HEK293 (cell line): ENCODE measurements at regions not wholly inside any gene's neighbourhood (a gene's known extent, or its start where the extent isn't known, plus 50 kb on each side); places are given as distances from the start of the nearest gene placed in this dataset.

Experiments
- KLF16 ChIP-seq: fragments of 450-650 bp; formaldehyde crosslinking; IDR thresholded peaks from 2 replicates; pipeline ENCODE4 v1.5.1; 2017; ENCODE audit warnings: missing biosample characterization, missing genetic modification characterization
- YY1 ChIP-seq: fragments of 450-650 bp; formaldehyde crosslinking; IDR thresholded peaks from 2 replicates; pipeline ENCODE4 v1.5.1; 2018; ENCODE audit warnings: missing biosample characterization, missing genetic modification characterization
- TF ChIP-seq, protein P1 (sequence below): fragments of 450-650 bp; formaldehyde crosslinking; IDR thresholded peaks from 2 replicates; pipeline ENCODE4 v1.5.1; 2016; ENCODE audit warnings: missing biosample characterization, missing genetic modification characterization
- TF ChIP-seq, protein P2 (sequence below): fragments of 450-650 bp; IDR thresholded peaks from 2 replicates; pipeline ENCODE4 v1.5.1; 2018; ENCODE audit warnings: missing biosample characterization, missing genetic modification characterization

DNA sequence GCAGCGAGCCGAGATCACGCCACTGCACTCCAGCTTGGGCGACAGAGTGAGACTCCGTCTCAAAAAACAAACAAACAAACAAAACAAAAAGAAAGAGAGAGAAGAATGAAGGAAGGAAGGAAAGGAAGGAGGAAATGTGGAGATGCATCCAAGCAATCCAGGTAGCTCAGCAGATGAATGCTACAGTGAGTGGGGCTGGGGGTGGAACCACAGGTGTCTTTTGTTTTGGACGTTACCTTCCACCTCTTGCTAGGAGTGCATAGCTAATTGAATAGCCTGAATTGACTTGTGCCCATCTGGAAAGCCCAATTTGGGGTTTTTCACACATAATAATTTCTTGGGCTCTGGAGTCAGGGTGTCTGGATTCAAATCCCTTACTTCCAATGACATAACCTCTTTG is 66.0 kb upstream of the GTF3A start:
- TF ChIP-seq, protein P1, sequence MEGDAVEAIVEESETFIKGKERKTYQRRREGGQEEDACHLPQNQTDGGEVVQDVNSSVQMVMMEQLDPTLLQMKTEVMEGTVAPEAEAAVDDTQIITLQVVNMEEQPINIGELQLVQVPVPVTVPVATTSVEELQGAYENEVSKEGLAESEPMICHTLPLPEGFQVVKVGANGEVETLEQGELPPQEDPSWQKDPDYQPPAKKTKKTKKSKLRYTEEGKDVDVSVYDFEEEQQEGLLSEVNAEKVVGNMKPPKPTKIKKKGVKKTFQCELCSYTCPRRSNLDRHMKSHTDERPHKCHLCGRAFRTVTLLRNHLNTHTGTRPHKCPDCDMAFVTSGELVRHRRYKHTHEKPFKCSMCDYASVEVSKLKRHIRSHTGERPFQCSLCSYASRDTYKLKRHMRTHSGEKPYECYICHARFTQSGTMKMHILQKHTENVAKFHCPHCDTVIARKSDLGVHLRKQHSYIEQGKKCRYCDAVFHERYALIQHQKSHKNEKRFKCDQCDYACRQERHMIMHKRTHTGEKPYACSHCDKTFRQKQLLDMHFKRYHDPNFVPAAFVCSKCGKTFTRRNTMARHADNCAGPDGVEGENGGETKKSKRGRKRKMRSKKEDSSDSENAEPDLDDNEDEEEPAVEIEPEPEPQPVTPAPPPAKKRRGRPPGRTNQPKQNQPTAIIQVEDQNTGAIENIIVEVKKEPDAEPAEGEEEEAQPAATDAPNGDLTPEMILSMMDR (tag by site-specific recombination): no peak
- TF ChIP-seq, protein P2, sequence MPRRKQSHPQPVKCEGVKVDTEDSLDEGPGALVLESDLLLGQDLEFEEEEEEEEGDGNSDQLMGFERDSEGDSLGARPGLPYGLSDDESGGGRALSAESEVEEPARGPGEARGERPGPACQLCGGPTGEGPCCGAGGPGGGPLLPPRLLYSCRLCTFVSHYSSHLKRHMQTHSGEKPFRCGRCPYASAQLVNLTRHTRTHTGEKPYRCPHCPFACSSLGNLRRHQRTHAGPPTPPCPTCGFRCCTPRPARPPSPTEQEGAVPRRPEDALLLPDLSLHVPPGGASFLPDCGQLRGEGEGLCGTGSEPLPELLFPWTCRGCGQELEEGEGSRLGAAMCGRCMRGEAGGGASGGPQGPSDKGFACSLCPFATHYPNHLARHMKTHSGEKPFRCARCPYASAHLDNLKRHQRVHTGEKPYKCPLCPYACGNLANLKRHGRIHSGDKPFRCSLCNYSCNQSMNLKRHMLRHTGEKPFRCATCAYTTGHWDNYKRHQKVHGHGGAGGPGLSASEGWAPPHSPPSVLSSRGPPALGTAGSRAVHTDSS (tag by site-specific recombination): no peak
- no peak for TF ChIP-seq YY1 (tag by site-specific recombination)
- no peak for TF ChIP-seq KLF16 (tag by site-specific recombination)
